HG02938 (cell line): ENCODE measurements at regions not wholly inside any gene's neighbourhood (a gene's known extent, or its start where the extent isn't known, plus 50 kb on each side); places are given as distances from the start of the nearest gene placed in this dataset.

ENCODE experiments used
- ATAC-seq: cut with Tn5 transposase; IDR thresholded peaks from one replicate; pipeline ENCODE4 v1.9.1; 2021; ENCODE audit warnings: mild to moderate bottlenecking, moderate library complexity; ENCODE audit not compliant: unreplicated experiment

DNA sequence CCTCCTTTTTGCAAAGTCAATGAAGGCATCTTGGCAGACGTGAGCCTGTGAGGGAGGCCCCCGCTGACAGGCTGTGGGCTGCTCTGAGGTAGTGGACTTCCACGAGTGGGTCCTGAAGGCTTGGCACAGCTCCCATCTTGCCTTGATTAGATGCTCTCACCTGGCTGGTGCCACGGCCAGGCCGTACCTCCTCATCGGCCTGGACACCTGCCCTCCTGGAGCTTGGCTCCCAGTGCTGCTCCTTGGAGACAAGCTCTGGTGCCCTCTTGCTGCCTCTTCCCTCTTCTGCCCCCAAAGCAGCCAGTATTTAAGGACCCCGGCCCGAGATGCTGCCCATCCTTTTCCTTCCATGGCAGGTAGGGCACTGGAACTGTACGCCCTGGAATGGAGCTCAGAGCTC is 93.5 kb downstream of the ERMARD start:
- ATAC-seq: no peak

DNA sequence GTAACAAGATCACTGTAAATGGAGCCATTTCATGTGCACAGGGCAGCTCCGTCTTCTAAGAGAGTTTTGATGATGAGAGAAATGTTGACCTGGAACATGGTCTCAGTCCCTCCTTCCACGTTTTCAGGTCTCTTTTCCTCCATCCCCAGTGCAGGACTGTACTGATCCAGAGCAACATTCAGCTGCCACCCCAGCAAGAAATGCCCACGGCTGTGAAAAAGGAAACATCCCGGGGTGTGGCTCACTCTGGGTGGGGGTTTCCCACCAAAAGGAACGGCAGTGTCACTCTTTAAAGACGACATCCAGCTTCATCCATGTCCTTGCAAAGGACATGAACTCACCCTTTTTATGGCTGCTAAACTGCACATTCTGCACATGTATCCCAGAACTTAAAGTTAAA is 92.6 kb downstream of the ERMARD start:
- ATAC-seq: no peak

DNA sequence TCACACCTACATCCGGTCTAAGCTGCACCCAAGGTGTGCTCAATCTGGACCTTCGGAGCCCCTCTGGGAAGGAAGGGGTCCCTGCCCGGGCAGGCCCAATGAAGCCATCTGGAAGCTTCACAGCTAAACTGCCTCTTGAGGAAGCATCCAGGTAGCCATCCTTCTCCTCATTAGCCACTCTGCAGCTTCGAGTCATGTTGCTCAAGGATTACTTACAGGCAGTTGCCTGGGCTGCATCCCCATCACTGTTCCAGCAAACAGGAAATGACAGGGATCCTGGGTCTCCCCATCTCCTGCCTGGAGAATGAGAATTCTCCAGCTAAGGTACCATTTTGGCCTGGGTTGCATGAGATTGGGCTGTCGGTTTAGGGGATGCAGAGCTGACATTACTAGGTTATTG is 91.7 kb downstream of the ERMARD start:
- no peak for ATAC-seq

DNA sequence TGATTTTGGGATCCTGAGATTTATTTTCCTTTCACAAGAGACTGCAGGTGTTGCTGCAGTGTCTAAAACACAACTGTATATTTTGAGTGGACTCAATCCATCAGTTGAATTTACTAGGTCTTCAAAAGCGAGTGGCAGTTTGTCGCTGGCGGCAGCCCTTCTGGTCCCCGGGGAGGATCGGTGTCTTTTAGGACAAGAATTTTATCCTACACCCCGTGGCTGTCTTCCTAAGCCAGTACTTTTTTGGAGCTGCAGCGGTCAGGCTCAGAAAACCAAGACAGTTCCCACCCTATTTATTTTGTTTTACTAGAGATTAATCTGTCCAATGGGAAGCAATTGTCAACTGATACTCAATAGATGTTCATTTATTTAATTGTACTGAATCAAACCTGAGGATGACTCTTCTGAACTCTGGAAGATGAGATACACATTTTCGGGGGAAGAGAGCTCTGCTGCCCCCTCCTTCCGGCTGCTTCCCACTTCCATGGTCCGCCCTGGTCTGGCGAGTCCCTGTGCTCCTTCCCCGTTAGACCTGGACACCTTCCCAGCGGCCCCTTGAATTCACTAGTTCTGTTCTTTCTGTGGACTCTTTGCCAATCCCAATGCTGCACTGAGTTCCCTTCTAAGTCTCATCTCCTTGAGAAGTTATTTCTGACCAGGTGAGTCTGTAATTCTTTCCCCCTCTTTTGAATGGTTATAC is 90.6 kb downstream of the ERMARD start:
- no peak for ATAC-seq

DNA sequence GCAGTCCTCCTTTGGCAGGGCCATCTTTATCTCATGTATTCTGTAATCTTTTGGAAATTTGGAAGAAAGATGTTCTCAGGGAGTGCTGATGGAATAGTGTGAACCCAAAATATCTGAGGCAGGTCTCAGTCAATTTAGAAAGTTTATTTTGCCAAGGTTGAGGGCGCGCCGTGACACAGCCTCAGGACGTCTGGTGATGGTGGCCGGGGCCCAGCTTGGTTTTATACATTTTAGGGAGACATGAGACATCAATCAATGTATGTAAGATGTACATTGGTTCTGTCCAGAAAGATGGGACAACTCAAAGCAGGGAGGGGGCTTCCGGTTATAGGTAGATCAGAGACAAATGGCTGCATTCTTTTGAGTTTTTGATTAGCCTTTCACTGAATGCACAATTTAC is 89.8 kb downstream of the ERMARD start:
- ATAC-seq: no peak

DNA sequence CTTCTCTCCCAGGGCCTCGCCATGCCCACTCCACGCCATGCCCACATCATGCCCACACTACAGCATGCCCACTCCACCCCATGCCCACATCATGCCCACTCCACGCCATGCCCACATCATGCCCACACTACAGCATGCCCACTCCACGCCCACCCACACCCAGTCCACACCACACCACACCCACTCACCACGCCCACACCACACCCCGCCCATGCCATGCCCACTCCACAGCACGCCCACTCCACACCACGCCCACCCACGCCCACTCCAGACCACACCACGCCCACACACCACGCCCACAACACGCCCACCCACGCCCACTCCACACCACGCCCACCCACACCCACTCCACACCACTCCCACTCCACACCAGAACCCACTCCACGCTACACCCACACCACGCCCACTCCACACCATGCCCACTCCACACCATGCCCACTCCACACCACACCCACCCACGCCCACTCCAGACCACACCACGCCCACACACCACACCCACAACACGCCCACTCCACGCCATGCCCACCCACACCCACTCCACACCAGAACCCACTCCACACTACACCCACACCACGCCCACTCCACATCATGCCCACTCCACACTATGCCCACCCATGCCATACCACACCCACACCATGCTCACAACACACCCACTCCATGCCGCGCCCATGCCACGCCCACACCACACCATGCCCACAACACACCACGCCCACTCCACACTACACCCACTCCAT is 88.6 kb downstream of the ERMARD start:
- no peak for ATAC-seq

DNA sequence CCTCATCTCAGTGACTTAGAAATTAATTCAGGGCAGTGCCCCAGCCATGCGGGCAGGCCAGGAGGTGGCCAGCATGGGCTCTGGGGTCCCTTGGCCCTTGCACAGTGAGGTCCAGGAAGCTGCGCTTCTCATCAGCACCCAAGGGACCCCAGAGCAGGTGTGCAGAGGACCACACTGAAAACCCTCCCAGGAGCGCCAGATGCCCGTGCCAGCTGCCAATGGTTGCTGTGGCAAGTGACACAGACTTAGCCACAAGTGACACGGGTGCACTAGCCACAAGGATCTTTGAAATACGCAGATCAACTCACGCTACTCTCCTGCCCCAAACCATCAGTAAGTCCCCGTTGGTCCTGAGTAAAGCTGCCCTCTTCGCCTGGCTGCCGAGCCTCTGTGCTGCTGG is 88.1 kb downstream of the ERMARD start:
- no peak for ATAC-seq

DNA sequence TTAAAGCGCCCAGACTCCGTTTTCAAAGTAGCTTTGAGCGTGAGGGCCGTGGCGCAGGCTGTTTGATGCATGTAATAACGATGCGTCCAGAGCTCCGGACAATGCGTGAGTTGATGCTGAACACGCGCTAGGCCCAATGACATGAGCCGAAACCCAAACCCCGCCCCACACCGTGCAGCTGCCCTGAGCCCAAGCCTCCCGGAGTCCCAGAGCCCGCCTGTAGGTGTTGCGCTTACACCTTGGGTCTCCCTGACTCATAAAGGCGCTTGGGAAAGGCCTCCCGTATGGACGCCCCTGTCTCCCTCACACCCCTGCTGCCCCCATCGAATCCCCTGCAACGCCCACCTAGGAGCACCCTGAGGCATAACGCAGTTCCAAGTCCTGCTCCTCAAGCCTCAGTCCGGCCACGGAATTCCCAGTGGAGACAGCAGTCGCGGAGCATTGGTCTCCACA is 87.6 kb downstream of the ERMARD start:
- ATAC-seq: no peak

DNA sequence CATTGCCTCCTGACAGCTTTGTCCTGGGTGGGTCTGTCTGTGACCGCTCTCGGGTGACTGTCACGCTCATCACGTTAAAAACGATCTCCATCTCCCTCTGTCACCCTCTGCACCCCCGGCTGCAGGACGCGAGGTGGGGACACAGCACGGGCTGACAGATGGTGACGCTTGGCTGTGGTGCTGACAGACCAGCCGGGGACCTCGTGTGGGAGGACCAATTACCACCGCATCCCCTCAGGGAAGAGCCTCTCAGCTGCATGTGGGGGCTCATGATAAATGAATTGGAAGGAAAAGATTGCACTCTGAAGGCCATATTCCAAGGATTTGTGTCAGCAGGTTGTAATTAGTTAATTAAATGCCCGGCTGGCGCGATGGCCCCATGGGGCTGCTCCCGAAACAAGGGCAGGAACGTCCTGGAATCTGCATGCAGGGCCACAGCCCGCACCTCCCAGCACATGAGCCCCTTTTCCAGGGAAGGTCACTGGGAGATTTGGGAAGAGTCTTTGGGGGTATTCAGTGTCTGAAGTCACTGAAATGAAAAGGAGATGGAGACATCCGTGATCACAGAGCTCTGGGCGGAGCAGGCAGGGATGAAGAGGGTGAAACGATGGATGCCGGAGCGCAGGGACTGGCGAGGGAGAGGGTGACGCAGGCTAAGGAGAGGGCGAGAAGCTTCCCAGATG is 87.1 kb downstream of the ERMARD start:
- ATAC-seq: no peak

DNA sequence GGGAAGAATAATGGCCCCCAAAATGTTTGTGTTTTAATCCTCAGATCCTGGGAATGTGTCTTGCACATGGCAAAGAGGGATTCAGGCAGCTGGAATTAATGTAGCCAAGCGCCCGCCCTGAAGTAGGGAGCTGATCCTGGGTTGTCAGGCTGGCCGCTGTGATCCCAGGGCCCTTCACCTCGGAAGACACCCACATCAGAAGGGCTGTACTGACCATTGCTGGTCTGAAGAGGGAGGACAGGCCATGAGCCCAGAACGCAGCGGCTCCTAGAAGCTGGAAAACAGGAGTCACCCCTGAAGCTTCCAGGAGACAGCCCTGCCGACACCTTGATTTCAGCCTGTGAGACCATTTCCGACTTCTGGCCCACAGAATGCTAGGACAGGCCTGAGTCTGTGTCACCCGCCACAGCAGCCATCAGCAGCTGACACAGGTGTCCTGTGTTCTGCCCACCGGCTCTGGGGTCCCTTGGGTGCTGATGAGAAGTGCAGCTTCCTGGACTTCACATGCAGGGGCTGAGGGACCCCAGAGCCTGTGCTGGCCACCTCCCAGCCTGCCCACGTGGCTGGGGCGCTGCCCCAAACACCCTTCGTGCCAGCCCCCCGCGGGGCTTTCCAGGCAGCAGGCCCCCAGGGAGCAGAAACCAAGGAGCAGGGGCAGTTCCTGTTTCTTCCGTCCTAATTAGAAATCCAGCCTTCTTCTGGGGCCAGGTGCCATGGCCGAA is 86.3 kb downstream of the ERMARD start:
- ATAC-seq: no peak

DNA sequence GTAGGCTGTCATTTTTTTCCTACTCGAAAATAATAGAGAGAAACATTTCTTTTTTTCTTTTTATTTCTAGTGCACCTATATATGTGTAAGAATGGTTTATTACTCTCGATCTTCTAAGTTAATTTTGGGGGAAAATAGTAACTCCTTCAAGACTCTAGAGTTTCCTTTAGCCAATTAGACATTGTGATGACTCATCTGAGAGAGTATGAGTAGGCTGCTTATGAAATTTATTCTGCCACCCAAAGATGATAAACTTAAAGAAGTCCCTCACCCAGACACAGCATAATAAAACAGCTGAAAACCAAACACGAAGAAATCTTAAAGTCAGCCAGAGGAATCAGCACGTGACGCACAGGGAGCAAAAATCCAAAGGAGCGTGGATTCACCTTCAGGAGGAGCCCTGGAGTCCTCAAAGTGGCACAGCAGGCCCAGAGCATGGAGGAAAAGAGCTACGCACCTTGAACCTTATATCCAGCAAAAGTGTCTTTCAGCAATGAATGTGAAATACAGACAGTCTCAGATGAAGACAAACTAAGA is 81.9 kb downstream of the ERMARD start:
- no peak for ATAC-seq

DNA sequence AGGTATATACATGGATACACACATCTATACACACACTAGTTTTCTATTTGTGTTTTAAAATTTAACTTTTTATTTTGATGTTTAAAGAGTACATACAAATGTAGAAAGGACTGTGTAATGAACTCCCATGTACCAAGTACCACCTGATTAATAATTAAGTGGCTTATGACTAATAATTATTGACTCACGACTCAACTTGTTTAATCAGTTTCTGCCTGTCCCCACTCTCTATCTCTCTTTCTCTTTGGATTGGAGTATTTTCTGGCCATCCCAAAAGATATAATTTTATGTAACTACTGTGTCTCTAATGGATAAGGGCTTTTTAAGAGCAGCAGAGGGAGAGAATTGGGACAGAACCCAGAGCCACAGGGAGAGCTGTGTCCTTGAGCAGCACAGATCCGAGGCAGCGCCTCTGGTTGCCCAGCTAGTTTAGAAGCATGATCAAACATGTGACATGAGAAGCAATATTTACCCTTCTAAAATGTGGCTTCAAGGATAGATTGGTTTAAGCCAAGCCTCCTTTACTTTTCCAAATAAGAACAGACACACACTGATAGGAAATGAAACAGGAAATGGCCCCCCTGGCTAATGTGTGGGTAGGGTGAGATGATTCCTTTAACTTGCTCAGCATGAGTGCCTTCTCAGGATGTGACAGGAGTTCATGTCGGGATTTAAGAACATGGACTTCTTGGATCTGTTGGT is 81.0 kb downstream of the ERMARD start:
- no peak for ATAC-seq

DNA sequence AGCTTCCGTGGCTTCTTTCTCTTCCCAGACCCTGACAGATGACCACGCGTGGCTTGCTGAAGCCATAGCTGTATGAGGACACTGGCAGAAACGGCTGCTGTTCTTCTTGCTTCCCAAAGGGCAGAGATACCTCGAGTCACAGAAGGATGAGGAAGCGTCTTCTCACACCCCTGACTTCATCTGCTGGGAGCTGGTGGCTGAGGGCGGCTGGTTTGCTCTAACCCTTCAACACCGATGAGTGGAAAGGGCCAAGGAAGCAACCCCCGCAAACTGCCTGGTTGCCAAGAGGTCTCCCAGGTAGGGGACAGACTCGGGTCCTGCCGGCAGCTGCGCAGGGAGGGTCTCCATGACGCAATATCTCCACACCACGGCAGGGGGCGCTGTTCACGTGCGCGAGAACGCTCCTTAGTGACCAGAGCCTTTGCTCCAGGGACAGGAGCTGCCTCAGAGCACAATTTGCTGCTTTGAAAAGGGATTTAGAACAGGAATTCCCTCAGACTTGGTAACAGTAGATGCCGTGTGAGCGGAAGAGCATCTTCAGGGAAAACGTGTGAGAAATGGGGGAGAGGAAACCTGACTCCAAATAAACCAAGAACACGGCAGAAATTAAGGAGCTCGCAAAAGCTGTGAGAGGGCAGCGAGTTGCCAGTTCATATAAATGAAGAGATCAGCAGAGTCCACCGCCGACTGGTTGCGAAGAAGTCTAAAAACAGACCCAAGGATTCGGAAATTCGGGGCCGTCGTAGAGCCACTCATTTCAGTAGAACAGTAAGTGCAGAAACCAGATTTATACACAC is 80.2 kb downstream of the ERMARD start:
- no peak for ATAC-seq
